ENCODE measurements at regions not wholly inside any gene's neighbourhood (a gene's known extent, or its start where the extent isn't known, plus 50 kb on each side); places are given as distances from the start of the nearest gene placed in this dataset.
"Not testable (repeated sequence)": the region's sequence is repeated elsewhere in the genome, so short reads cannot be mapped to it uniquely, and the experiment has no call there.

DNA sequence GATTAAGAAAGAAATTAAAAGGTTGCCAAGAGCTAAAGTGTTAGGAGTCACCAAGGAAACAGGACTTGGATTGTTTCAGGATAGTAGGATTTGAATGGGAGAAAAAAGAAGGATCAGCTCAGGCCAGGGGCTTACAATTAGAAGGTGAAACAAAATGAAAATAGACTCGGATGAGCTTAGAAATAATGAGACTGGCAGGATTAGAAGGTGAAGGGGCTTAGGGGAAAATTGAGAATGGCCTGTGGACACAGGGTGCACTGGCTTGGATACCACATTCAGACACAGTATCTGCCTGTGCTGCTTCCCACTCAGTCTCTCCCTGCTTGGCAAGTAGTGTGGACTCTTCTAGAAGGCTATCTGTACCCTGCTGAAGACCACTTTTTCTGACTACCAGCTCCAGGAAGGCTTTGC lies 206.1 kb upstream of the ATP10A start:
- no peak for DNase-seq

DNA sequence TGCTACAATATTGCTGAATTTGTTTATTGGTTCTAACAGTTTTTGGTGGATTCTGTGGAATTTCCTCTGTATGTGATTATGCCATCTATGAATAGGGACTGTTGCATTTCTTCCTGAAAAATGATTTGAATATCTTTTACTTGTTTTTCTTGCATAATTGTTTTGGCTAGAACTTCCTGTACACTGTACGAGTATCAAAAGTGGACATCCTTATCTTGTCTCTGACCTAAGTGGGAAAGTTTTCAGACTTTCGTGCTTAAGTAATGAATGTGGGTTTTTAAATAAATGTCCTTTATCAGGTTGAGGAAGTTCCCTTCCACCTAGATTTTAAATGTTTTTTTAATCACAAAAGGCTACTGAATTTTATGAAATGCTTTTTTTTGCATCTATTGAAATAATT lies 203.8 kb upstream of the ATP10A start:
- DNase-seq = no peak

DNA sequence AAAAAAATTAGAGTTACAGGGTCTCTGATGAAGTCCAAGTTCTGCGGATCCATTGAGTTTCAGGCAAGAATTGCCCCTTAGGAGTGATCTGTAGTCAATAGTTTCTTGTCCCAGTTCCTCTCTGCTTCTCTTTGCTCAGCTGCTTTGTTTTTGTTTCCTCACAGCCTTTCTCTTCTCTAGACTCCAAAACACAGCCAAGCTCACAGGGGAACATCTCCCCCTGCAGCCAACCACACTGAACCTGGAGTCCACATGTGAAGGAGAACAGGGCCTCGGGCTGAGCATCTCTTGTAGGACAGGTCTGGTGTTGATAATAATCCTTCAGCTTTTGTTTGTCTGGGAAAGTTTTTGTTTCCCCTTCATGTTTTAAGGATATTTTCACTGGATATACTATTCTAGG lies 202.6 kb upstream of the ATP10A start:
- DNase-seq = no peak

DNA sequence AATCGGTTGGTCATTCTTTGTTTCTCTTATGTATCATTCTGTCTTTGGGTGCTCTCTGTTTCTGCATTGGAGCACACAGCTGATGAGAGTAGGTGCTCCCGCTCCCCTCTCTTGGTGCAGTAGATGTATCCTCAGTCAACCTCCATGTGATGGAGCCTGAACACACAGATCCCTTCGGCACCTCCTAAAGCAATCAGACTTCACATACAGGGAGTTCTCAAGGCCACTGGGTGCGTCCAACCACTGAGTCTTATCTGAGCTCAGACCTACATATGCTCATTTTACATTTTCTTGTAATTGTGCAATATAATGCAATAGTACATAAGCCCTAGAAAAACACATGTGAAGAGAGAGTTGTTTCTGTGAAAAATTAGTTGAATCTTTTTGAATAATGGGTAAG lies 198.1 kb upstream of the ATP10A start:
- no peak for DNase-seq

DNA sequence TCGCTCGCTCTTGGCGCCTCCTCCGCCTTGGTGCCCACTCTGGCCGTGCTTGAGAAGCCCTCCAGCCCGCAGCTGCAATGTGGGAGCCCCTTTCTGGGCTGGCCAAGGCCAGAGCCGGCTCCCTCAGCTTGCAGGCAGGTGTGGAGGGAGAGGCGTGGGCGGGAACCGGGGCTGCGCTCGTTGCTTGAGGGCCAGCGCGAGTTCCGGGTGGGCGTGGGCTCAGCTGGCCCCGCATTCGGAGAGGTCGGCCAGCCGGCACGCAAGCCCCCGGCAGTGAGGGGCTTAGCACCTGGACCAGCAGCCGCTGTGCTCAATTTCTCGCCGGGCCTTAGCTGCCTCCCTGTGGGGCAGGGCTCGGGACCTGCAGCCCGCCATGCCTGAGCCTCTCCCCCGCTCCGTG lies 193.6 kb upstream of the ATP10A start:
- DNase-seq = not testable (repeated sequence)

DNA sequence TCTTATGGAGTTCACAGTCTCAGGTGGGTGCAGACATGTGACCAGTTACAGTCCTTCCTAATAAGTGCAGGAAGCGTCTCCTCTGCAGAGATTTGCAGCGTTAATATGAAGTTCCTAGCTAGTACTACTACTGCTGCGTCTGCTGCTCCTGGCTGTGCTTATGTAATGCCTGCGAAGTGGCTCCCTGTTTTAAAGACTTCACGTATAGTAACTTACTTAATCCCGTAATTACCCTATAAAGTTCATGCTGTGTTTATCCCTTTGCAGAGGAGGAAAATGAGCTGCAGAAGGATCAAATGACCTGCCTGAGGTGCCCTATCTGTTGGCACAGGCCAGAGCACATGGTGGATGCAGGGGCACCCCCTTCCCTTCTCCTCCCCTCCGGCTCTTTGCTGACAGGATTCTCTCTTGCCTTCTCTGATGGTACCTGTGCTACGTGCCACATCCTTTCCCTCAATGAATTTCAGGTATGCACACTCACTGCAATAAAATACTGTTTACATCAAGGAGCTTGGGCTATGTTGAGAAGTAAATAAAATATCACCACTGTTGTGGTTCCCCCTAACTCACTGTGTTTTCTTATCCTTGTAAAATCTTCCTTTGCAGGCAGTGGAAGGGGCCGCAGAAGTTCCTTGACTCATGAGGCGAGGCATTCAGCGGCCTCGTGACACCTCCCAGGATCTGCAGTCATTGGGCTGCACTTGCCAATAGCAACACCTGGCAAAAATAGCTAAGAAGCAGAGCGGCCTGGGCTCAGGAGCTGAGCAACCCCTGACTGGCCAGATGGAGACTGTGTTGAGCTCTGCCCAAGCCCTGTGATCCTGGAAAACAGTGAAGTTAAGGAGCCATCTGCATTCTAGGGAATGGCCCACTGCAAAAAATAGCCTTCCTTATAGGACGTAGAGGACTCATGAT lies 188.9 kb upstream of the ATP10A start:
- no peak for DNase-seq

DNA sequence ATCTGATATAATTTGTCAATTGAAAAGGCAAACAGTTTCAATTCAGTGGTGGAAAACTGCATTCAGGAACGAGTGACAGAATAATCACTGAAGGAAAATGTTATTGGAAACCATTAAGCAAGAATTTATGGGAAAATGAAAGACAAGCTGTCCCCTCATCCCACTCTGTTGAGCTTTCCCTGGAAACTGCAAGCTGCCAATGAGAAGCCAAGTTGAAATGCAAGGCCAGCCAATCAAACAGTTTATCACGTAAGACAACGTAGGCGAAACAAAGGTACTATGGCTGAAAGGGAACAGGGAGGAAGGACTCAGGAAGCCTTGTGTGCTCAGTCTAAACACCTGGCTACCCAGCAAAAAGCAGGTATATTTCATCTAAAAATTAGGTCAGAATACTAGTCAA lies 187.9 kb upstream of the ATP10A start:
- DNase-seq = no peak

DNA sequence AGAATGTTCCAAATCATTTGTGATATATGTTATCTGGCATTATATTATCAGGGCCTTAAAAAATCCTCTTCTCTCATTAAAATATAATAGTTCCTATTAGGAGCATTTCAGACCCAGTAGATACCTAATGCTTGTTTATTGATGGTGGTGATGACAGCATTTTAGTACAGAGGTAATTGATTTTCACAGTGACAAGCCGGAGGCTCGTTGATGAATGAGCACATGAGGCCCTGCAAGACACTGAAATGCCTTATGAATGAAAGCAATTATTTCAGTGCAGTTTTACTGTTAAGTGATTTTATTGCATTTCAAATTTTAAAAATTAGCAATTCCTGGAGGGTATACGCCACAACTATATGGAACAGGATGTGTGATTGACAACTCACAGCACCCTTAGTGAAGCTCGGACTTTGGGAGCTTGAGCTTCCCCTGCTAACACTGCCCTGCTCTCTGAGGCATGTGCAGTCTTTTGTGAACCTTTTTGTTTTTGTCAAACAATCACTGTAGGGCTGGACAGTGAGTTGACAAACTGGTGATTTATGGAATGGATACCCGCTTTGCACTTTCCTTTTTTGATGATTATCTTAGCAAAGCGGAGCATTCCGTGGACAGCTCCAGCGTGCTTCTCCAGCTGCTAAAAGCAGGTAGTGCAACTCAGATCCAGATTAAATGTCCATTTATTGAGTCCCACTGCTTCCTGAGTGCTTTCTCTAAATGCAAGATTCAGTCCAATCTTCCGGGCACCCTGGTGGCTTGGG lies 187.0 kb upstream of the ATP10A start:
- DNase-seq = no peak

DNA sequence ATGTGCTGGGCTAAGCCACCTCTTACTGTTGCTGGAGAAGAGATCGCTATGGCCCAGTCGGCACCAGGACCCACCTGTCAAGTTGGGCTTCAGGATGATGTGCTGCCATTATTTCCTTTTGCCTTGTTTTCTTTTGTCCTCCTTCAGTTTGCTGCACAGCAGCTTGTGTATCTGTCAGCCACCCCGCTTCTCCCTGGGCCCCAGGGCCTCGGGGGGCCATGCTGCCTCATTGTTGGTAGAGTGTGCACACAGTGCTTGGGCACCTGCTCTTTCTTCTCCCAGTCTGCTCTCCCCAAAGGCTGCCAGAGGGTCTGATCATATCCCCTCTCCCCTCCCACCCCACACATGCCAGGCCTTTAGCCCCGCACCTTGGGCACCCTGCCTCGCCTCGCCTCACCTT lies 185.5 kb upstream of the ATP10A start:
- DNase-seq = no peak

DNA sequence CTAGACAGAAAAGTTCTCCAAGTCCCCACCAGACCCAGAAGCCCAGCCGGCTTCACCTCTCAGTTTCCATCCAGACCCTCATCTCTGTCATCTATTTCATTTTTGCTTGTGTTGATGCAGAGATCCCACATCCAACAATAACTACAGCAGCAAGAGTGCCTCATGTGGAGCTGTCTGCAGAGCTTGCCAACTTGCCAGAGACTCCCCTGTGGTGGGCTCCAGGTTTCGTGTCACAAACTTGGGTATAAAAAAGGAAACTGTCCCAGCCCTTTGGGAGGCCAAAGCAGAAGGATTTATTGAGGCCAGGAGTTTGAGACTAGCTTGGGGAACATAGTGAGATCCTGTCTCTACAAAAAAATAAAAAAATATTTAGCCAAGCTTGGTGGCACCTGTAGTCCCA lies 182.4 kb upstream of the ATP10A start:
- no peak for DNase-seq

DNA sequence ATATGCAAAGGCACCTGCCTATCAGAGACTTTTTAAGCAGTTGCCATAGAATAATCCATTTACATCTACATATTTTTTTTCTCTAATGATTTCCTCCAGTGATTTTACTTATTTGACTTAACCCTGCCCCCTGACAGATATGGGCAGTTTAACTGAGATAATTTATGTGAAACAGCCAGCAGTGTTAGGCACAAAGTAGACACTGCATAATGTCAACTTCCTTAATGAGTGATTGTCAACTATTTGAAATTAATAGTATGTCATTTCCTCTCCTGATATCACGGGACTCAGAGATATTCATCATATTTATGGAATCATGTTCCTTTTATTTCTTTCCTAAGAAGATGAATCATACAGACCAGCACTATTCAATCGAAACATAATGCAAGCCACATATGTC lies 179.9 kb upstream of the ATP10A start:
- no peak for DNase-seq

DNA sequence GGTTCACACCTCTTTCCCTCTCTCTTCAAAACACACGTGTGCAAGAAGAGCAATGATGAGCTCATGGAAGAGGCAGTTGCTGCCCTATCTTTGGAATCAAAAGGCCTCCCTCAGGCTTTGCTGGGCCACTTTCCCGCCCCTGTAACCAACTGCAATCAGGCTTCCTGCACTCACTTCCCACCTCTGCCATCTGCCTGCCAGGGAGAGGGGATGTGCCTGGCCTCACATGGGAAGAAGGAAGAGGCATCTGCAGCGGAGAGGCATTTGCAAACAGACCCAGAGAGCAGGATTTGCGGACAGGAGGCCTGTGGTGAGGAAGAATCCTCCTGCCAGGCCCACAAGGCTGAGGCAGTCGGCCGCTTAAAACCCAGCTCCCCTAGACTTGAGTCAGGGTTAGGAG lies 175.6 kb upstream of the ATP10A start:
- no peak for DNase-seq

DNA sequence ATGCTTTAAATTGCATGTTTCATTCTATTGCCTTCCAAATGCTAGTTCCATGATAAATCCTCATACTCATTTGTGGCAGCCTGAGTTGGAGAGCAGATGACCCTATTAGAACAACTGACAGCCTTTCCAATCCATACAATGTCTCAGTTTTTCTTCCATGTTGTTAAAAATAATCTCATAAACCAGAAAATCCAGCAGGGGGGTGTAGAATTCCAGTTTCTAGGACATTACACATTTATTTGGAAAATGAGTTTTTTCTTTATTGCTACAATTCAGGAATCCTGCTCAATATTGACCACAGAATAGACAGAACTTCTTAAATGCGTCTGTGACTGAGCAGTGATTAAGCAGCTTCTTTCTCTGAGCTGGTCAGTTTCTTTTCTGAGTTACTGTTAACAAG lies 174.2 kb upstream of the ATP10A start:
- no peak for DNase-seq

DNA sequence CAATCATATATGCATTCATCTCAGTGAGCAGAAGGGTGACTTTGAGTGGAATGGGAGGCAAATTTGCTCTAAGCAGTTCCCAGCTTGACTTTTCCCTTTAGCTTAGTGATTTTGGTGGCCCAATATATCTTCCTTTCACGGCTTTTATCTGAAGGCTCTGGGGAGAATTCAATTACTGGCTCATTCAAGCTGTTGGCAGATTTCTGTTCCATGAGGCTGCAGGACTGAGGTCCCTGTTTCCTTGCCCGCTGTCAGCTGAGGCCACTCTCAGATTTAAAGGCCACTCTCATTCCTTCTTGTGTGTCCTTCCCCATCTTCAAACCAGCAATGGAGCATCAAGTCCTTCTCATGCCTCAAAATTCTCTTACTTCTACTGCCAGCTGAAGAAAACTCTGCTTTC lies 170.4 kb upstream of the ATP10A start:
- DNase-seq = no peak

DNA sequence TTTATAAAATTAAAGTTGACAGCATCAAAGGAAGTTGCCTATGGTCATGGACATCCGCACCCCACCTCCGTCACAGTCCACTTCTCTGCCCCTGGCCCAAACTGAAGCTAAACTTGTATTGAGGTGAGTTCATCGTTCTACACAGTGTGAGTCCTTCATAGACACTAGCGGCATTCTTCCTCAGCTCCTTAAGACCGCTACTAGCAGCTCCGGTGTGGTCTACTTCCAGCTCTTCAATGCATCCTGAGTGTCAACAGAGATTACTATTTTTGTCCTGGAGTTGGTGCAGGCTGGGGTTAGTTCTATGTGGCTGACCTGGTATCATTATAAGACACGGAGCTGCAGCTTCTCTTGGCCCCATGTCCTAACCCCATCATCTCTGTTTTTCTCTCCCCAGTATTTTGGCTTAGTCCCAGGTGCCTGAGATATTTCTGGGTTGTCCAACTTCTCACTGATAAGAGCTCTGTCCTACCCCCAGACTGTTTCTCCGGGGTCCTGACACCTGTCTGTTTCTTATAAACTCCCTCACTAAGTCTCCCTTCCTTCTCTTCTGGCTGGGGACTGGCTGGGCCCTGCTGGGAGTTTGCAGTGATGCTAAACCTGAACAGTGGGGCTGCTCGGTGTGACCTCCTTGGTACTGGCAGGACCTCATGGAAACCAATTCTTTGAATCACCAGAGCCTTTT lies 169.2 kb upstream of the ATP10A start:
- no peak for DNase-seq

DNA sequence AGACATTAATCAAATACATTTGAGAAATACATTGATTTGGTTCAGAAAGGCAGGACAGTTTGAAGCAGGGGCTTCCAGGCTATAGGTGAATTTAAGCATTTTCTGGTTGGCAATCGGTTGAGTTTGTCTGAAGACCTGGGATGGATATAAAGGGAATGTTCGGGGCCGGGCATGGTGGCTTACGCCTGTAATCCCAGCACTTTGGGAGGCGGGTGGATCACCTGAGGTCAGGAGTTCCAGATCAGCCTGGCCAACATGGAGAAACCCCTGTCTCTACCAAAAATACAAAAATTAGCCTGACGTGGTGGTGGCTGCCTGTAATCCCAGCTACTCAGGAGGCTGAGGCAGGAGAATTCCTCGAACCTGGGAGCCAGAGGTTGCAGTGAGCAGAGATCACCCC lies 166.5 kb upstream of the ATP10A start:
- DNase-seq = not testable (repeated sequence)

DNA sequence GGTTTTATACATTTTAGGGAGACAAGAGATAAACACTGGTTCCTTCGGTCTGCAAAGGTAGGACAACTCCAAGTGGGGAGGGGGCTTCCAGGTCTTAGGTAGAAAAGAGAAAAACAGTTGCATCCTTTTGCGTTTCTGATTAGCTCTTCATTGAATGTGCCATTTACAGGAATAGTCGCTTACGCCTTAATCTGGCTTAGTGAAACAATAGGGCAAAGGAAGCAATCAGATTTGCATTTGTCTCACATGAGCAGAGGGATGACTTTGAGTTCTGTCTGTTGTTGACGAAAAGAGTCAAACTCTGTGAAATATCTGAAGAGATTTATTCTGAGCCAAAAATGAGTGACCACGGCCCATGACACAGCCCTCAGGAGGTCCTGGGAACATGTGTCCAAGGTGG lies 166.0 kb upstream of the ATP10A start:
- DNase-seq = no peak

DNA sequence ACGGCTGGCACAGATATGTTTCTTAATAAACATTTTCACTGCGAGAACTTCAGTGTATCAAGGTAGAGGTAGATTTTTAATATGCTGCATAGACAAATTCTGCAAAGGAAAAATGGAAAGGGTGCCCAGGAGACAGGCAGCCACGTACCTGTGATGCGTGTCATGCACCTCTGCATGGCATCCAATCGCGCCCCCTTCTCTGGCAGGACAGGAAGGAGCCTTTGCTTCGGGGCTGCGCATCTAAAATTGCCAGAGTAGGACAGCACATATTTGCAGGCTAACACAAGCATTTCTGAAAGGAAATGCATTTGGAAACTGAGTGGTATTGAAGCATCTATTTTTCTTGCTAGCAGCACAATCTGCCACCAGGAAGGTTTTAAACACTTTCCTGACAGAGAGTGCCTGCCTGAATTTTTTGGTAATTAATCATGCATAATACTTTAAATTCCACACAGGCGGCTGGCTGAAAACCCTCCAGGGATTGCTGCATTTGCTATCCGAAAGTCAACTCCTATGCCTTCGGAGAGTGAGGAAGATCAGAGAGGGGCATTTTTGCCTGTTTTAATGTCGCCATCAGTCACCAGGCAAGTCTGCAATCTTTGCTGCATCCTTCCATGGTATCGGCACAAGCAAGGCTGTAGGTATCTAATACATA lies 165.1 kb upstream of the ATP10A start:
- DNase-seq = no peak

DNA sequence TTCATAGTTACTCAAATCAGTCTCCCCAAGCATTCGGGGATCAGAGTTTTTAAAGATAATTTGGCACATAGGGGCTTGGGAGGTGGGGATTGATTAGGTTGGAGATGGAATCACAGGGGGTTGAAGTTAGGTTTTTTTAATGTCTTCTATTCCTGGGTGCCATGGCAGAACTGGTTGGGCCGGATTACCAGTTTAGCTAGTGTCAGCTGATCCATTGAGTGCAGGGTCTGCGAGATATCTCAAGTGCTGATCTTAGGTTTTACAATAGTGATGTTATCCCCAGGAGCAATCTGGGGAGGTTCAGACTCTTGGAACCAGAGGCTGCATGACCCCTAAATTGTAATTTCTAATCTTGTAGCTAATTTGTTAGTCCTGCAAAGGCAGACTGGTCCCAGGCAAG lies 163.5 kb upstream of the ATP10A start:
- DNase-seq = not testable (repeated sequence)

DNA sequence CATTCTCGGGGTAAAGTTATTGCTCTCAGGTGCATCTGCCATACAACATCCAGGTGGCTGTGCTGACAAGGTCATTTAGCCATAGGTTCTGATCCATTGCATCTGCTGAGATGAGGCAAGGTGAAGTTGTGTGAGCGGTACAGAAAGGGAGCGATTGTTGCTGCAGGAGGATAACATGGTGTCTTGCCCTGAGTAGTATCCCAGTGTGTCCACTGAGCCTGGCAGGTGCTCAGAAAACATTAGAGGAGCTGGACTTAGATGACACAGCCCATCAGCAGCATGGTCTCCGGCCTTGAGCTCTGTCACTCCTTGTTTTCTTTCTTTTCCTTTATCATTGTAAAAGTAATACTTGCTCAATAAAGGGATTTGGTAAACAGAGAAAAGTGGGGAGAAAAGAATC lies 161.1 kb upstream of the ATP10A start:
- no peak for DNase-seq

DNA sequence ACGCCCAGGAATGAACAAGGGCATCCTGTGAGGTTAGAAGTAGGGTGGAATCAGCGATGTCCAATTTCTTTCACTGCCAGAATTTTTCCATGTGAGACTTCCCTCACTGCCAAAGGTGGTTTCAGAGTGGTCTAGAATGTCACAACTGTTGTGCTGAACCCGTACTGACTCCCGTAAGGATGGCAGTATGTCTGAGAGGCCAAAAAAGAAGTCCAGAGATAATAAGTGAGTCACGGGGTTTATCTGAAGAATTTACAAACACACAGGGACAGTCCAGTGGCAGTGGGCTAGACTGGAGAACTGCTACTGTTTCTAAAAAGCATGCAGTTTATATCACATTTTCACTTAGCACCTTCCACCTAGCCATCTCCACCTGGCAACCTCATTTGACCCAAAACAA lies 160.6 kb upstream of the ATP10A start:
- DNase-seq = no peak

DNA sequence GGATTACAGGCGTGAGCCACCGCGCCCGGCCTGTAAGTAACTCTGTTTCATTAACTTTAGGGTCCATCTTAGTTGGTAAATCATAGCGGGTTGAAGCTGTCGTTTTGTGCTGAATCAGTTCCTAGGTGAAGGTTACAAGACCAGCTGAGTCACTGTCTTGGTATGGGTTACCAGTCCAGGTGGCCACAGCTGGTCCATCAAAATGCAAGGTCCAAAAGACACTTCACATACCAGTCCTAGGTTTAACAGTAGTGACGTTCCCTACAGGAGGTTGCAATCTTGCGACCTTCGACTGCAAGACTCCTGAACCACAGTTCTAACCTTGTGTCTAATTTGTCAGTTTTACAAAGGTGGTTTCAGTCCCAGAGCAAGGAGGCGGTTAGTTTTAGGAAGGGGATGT lies 160.1 kb upstream of the ATP10A start:
- DNase-seq = no peak

DNA sequence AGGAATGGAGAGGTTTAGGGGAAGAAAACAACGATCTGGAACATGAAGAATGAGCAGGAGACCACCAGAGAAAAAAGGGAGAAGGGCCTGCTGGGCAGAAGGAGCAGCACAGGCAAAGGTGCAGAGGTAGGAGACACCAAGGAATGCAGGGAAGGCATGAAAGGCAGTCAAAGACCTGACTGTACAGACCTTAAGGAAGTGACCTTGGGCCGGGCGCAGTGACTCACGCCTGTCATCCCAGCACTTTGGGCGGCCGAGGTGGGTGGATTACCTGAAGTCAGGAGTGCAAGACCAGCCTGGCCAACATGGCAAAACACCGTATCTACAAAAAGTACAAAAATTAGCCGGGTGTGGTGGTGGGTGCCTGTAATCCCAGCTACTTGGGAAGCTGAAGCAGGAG lies 157.7 kb upstream of the ATP10A start:
- DNase-seq = no peak
